ENCODE measurements at regions not wholly inside any gene's neighbourhood (a gene's known extent, or its start where the extent isn't known, plus 50 kb on each side); places are given as distances from the start of the nearest gene placed in this dataset.

DNA sequence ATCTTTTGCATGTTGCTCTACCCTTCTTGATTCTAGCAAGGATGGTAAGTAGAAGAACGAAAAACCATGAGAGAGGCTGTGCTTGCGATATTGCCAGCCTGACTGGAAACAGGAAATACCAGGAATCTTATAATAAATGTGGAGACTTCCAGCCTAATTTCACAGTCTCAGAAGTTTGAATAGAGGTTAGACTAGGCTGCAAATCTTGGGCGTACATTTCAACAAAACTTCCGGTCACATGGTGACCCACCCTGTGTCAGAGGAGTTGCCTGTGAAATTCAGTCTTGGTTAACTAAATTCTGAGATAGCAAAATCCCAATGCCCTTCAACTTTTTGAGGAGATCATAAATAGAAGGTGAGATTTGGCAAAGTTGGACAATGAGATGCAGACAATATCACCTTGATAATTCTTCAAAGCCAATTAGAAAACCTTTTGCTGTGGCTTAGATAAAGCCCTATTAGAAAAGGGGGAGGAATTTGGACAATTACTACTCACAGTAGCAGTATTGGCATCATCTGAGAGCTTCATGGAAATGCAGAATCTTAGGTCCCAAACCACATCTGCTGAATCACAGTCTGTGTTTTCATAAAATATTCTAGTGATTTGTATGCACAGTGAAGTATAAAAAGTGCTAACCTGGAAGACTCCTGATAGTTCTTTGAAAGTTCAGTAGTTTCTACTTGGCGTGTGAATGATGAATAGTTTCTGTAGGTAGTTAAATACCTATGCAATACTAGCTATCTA is 262.0 kb upstream of the JAG1 start:
- intact Hi-C loops (cut with DNase I), result no loop called here
- no peak for ATAC-seq
- no peak for DNase-seq (ENCODE audit: low spot score)

DNA sequence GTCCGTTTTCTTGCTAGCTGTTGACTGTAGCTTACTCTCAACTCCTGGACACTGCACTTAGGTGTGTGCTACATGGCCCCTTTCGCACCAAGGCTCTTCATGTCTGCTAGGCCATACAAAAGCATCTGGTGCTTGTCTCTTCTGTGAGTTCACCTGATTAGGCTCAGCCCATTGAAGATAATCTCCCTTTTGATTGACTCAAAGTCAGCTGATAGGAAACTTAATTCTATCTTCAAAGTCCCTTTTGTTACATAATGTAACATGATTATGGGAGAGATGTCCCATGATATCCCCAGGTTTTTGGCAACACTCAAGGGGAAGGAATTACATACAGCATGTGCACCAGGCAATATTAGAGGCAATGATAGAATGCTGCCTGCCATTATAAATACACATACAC is 263.0 kb upstream of the JAG1 start:
- ATAC-seq, result no peak
- no peak for DNase-seq (ENCODE audit: low spot score)
- intact Hi-C loops (cut with DNase I), result no loop called here

DNA sequence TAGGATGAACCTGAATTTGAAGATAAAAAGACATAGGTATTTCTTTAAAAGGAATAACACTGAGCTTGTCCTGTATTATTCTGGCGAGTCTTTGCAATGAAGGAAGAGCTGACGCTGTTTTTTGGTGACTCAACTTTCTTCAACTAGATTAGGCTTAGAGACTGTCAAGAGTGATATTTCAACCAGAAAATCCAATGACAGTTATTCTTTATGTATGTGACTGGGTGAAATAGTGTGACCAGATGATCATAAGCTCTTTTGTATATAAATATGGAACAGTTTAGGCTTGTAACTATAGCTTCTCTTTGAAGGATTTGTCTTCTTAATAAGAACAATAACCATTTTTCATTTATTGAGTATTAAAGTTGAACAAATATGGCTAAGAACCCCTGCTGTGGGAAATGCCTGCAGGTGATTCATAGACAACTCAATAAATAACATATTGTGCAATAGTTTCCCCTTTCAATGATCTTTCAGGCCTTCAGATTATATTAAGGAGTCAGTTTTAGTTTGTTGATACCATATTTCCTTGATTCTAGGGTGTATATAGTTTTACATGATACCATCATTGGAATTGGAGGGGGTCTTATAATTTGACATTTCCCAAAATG is 265.6 kb upstream of the JAG1 start:
- intact Hi-C loops (cut with DNase I), result no loop called here
- ATAC-seq (no peak), DNase-seq (ENCODE audit: low spot score) (no peak)

DNA sequence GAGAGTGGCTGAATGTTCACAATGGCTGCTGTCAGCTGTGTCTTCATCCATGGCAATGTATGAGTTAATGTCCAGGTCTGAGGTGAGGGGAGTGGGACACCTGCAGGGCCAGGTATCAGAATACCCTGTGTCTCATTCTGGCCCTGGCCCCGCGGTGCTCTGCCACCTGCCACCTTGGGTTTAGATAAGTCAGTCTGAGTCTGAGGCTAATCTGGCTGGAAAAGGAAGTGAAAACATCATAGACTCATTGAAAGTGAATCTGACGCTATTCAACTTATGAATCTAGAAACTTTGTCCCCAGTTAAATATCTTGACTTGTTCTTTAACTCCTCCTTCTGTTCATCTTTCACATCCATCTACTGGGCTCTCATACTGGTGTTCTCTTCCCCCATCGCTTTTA is 267.1 kb upstream of the JAG1 start:
- ATAC-seq (no peak), DNase-seq (ENCODE audit: low spot score) (no peak)
- intact Hi-C loops (cut with DNase I), result no loop called here

DNA sequence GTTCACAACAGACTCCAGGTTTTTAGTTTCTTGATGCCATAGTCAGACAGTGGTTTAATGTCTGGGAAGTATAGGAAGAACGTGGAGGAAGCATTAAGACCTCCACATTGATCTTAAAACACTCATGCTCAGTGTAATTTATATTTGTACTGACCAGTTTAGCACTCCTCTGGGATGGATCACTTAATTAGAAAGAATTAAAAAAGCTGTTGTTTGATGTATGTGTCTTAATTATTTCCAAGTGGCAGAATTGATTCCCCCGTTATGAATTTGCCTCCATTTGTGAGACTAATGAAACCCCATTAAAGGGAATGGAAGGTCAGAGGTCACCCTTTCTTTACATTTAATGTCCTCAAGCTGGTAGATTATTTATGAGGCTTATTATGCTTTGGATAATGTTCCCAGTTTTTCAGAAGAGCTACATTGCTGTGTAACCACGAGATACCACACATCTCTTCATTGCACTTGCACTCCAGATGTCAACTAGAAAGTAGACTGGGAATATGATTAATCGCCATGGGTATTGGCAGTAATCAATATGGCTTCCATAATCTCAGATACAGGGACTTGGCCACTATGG is 270.0 kb upstream of the JAG1 start:
- ATAC-seq (no peak), DNase-seq (ENCODE audit: low spot score) (no peak)
- intact Hi-C loops (cut with DNase I), result no loop called here

DNA sequence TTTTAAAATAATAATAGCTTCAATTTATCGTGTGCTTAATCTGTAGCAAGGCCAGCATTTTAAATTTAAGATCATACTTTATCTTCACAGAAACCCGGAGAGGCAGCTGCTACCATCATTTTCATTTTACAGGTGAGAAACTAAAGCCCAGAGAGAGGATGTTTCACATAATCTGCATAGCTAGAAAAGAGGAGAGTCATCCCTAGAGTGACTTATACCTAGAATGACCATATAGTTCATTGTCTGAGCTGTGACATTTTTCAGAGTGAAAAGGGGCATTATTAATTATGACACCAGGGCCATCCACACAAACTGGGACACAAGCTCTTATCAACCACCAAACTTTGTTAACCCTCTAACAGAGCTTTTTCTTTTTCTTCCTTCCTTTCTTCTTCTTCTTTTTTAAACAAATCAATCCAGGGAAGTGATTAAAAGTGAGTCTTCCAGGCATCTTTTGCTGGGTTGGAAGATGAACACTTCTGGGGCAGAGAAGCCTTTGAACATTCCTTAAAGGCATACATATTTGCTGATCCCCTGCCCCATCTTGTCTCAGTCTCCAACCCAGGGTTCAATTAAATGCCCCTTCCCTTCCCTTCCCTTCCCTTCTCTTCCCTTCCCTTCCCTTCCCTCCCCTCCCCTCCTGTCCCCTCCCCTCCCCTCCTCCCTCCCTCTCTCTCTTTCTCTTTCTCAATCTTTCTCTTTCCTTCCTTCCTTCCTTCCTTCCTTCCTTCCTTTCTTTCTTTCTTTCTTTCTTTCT is 272.5 kb upstream of the JAG1 start:
- DNase-seq (ENCODE audit: low spot score), result no peak
- intact Hi-C loops (cut with DNase I), result no loop called here
- no peak for ATAC-seq

DNA sequence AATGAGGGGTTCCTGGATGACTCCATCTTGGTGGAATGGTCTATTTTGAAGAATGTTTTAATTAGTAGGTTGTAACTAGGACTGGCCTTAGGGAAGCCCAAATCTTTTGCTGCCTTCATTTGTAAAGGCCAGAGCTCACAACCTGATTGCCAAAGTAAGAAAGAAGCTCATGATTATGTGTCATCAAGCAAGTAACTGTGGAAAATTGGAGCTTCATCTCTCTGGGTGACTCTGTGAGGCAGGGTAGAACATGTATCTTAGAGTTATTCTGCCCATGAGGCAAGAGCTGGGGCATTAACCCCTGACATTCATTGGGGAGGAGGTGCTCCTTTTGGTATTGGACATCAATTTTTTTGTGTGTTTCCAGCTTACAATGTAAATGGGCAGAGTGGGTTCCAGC is 273.9 kb upstream of the JAG1 start:
- ATAC-seq (no peak), DNase-seq (ENCODE audit: low spot score) (no peak)
- intact Hi-C loops (cut with DNase I), result no loop called here

DNA sequence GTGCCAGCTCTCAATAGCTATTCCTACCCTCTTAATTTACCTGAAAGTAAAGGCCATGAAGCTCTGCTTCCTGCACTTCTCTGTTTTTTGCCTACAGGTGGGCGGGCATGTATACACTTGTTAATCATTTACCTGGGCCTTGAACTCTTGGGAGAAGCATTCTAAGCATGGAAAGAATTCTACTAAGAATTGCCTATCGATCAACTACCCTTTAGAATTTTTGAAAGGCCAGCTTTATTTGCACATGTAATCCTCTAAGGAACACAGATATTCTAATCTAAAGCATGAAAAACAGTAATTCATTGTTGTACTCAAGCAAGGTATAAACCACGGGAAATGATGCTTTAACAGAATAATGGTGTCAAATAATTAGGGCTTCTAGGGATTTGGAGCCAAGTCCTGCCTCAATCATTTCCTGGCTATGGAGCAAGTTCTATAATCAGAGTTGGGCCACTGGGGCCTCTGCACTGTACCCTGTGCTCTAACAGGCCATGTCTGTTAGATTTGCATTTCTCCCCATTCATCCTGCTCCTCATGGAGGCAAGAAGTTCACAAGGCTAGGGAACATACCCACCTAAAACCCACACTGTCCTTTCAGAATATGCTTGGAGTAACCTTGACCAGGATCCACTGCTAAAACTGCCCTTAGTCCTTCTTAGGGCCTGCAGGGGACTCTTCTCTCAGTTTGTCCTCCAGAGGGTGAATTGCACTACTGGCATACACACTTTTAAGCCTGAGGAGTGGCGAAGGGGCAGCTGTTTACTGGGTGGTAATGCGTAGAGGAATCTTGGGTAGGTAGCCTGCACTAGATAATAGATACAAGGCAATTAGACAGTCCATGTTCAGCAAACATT is 276.4 kb upstream of the JAG1 start:
- ATAC-seq, result no peak
- DNase-seq (ENCODE audit: low spot score), result no peak
- intact Hi-C loops (cut with DNase I), result no loop called here

DNA sequence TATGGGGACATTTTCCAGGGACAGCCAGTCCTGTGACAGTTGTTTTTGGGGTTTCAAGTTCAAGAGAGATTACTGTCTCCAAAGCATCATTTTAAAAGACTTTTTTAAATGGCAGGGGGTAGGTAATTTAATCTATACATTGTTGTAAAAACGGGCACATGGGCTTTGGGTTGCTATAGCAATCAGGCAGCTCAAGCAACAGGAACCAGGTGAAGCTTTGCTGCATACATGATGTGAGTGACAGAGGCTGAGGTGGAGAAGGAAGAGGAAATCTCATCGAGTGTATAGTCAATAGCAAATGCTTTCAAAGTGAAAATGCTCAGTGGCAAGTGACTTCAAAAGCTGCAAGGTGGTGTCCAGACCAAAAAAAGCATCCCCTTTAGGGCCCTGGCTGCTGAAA is 277.4 kb upstream of the JAG1 start:
- DNase-seq (ENCODE audit: low spot score), result no peak
- intact Hi-C loops (cut with DNase I), result no loop called here
- no peak for ATAC-seq

DNA sequence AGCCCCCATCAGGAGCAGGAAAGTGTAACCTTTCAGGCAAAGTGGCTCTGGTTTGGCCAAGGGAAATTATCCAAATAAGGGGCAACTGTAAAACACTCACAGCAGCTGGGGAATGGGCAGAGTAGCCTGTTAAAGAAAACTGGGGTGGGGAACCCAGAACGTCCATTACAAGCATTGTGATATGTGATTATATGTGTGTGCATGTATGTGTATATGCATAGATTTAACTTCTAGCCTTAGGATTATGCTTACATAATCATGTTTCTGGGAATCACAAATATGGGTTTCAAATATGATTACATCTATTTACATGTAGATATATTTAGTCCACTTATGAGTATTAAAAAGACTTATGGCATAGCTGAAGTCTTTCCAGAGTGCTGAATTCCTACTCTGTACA is 278.1 kb upstream of the JAG1 start:
- DNase-seq (ENCODE audit: low spot score) (no peak), ATAC-seq (no peak)
- intact Hi-C loops (cut with DNase I), result no loop called here

DNA sequence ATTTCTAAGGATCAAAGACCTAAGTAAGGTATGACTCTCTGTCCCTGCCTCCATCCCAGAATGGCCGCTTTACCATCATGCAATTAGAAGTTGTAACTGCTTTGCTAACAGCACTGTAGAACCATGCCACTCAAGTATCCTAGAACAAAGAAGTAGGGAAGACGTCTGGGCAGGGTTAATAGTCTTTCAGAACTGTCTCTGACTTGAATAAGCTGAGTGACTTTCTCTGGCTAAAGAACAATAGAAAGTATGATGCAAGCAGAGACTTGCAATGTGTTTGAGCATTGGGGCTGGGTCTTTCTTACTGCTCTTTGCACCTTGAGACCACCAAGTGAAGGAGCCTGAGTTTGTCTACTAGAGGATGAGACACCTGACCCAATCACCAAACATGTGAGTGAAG is 279.6 kb upstream of the JAG1 start:
- intact Hi-C loops (cut with DNase I), result no loop called here
- DNase-seq (ENCODE audit: low spot score), result no peak
- no peak for ATAC-seq

DNA sequence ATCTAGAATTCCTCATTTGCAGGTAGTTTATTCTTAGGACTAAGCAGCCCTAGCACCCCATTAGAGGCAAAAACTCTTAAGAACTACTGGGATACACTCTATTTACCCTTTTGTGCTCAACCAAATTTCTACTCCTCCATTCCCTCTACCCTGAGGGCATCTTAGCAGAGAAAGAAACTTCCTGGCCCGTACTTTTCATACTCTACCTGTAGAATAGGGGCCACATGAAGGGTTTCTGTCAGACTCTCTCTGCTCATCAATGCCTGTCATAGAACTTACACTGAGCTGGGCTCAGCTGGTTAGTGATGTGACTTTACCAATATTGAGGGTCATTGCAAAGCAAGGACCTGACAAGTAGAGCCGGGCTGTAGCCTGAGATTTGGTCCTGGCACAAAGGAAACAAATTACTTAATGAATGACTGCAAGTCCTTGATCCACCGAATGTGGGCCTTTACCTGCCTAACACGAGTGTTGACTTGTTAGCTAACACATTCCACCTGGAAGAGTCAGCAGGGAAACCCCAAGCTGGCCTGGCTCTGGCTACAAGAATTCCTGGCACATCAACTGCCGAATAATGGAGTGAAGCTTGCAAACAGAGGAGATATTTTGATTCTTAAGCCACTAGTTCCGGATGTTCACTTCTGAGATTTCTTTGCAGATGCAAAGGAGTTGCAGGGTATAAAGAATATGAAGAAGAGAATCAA is 280.5 kb upstream of the JAG1 start:
- intact Hi-C loops (cut with DNase I), result no loop called here
- DNase-seq (ENCODE audit: low spot score) (no peak), ATAC-seq (no peak)

DNA sequence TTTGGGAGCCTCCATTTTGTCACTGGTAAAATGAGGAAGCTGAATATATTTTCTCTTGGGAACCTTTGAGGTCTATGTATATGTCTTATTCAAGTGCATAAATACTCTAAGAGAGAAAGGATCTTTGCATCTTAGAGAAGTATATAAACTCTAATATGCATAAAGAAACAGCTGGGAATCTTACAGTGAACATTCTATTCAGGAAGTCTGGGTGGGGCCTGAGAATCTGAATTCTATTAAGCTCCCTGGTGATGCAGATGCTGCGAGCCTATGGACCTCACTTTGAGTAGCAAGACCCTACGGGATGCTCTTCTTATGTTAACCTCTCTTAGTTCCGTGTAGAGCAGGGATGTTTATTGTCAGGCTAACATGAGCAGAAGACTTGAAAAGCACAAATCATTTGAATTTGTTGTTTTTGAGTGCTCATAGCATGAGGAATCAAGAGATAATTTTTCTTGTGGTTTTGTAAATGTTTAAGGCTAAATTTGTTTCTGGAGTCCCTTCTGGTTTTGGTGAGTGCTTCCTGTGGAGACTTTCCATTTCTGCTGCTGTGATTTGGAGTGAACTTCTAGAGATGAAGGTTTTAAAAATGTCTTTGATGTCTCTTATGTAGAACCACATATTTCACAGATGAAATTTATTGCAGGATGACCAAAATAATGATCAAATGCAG is 281.2 kb upstream of the JAG1 start:
- no peak for DNase-seq (ENCODE audit: low spot score)
- intact Hi-C loops (cut with DNase I), result no loop called here
- no peak for ATAC-seq

DNA sequence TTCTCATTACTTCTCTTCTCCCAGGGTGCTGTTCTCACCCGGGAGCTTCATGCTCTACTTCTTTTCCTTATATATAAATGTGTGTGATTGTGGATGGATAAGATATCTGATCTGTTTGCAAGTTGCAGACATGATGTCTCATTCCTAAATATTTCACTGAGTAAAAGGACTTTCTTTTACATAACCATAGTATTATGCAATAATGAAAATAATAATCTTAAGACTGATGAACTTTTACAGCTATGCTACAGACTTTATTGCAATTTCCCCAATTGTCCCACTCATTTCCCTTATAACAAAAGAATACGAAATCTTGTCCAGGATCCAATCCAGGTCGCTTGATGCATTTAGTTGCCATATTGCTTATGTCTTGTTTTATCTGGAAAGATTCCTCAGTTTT is 284.5 kb upstream of the JAG1 start:
- no peak for DNase-seq (ENCODE audit: low spot score)
- intact Hi-C loops (cut with DNase I), result no loop called here
- ATAC-seq, result no peak

DNA sequence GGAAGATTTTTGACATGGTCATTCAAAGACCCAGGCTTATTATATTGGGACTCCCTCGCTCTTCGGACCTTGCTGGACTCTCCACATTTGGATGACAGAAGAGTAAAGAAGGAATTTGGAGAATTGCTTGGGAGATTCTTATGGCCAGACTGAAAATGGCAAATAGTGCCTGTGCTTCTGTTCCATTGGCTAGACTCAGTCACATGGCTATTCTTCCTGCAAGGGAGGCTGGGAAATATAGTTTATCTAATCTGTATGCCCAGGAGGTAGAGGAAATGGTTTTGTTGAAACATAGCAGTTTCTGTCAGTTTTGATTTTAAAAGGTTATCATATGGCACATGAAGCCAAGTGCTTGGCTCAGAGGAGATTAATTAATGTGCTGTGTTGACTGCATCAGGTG is 286.6 kb upstream of the JAG1 start:
- ATAC-seq (no peak), DNase-seq (ENCODE audit: low spot score) (no peak)
- intact Hi-C loops (cut with DNase I), result no loop called here

DNA sequence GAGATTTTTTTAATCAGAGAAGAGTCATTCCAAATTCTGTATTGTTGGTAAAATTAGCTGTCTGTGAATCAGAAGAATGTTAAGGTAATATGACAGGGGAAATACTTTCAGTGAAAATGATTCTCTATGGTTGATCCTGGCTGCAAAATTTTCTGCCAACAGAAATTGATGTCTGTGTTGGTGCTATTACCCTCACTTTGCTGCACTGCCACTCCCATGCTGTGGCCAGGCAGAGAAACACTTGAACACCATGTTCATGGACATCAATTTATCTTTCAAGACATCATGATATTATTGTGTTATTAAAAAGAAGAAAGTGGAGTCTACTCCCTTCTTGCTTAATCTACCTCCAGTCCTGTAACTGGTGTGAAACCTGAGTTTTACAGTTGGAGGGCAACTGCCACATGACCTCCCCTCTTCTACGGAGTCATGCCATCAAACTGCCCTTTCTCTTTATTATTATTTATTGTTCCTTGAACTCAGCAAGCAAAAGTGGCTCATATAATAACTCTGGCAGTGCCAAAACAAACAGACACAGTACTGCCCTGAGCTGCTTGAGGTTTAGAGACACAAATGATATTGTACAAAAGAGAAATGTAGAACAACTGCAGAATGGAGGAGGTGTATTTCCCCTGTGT is 288.0 kb upstream of the JAG1 start:
- intact Hi-C loops (cut with DNase I), result no loop called here
- DNase-seq (ENCODE audit: low spot score) (no peak), ATAC-seq (no peak)

DNA sequence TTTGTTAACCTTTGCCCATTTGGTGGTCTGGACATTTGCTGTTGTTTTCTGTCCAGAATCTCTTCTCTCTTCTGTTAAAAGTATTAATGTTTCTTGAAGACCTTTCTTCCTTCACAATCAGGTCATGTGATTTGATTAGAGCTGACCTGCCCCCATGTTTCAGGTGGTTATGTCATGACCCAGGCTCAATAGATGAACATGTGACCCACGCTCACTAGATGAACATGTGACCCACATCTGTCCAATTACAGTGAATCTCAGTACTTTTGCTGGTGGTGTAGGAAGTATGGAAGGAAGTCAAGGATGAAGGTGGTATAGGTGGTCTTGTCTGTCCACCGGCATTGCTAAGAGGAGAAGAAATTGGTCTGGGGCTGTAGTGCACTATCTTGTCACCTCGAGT is 289.1 kb upstream of the JAG1 start:
- intact Hi-C loops (cut with DNase I), result no loop called here
- no peak for ATAC-seq
- DNase-seq (ENCODE audit: low spot score), result no peak
